H1 (cell line): ENCODE measurements at regions not wholly inside any gene's neighbourhood (a gene's known extent, or its start where the extent isn't known, plus 50 kb on each side); places are given as distances from the start of the nearest gene placed in this dataset.

Experiments used
- CTCF ChIA-PET: fragments of 300-600 bp; sonication (Branson Sonifier 250); formaldehyde crosslinking; loops from one replicate; lab custom pipeline; 2021; ENCODE audit not compliant: partially characterized antibody; lab: Charles Lee
- POLR2A ChIA-PET: fragments of 300-600 bp; sonication (Branson Sonifier 250); formaldehyde crosslinking; loops from one replicate; lab custom pipeline; 2021; ENCODE audit warnings: inconsistent platforms; ENCODE audit not compliant: partially characterized antibody; lab: Charles Lee
- DNase-seq, 2 experiments: peaks; one replicate each; pipeline versions ENCODE4 v3.0.0 to v3.0.0-alpha.2; 2010 to 2022; ENCODE audit warnings: low spot score in 2 of 2, low read depth in 1 of 2, mixed read lengths in 1 of 2
- FAIRE-seq: peaks from 2 replicates; lab custom pipeline; 2011; peaks lifted over from hg19 to GRCh38; lab: Jason Lieb, UNC
- H2AFZ ChIP-seq: 2 replicates; pipeline ENCODE4 v1.8.1; 2012; ENCODE audit warnings: low read length, inconsistent platforms
- H2AK5ac ChIP-seq: 2 replicates; pipeline ENCODE4 v1.6.1; 2013; ENCODE audit warnings: low read depth, low read length
- H2BK120ac ChIP-seq: replicated peaks from 2 replicates; pipeline ENCODE3; 2013; ENCODE audit warnings: low read depth, low read length, inconsistent platforms
- H2BK12ac ChIP-seq: 2 replicates; pipeline ENCODE4 v1.6.1; 2013; ENCODE audit warnings: low read depth, low read length
- H2BK15ac ChIP-seq: 2 replicates; pipeline ENCODE4 v1.6.1; 2013; ENCODE audit warnings: low read length
- H2BK20ac ChIP-seq: 2 replicates; pipeline ENCODE4 v1.6.1; 2013; ENCODE audit warnings: low read length
- H2BK5ac ChIP-seq: 2 replicates; pipeline ENCODE4 v1.6.1; 2013; ENCODE audit warnings: low read depth, low read length
- H3K14ac ChIP-seq: 2 replicates; pipeline ENCODE4 v1.6.1; 2013; ENCODE audit warnings: inconsistent platforms; ENCODE audit not compliant: insufficient read length
- H3K18ac ChIP-seq: 2 replicates; pipeline ENCODE4 v1.6.1; 2013; ENCODE audit warnings: low read length; ENCODE audit errors: extremely low read depth
- H3K23ac ChIP-seq: 2 replicates; pipeline ENCODE4 v1.6.1; 2013; ENCODE audit warnings: inconsistent platforms; ENCODE audit not compliant: insufficient read length
- H3K23me2 ChIP-seq: 2 replicates; pipeline ENCODE4 v1.6.1; 2013; ENCODE audit warnings: low read depth, low read length
- H3K27ac ChIP-seq: 2 replicates; pipeline ENCODE4 v1.6.1; 2011; ENCODE audit warnings: low read depth, low read length, inconsistent platforms
- H3K27me3 ChIP-seq, 4 experiments: replicated peaks in 1 of 4; 1 replicate in 1 of 4; 2 replicates in 3 of 4; pipeline versions ENCODE4 v1.6.1 to v1.8.1; 2011 to 2013; ENCODE audit warnings: low read length in 3 of 4, mild to moderate bottlenecking in 3 of 4, inconsistent platforms in 2 of 4, mixed read lengths in 2 of 4, moderate library complexity in 1 of 4; ENCODE audit not compliant: control insufficient read depth in 3 of 4, insufficient read depth in 3 of 4; ENCODE audit errors: extremely low read depth in 1 of 4
- H3K36me3 ChIP-seq, 4 experiments: 2 replicates each; pipeline versions ENCODE4 v1.6.1 to v1.8.1; 2011 to 2013; ENCODE audit warnings: mild to moderate bottlenecking in 4 of 4, low read length in 3 of 4, moderate library complexity in 2 of 4, control low read depth in 1 of 4, inconsistent platforms in 1 of 4; ENCODE audit not compliant: insufficient read depth in 4 of 4, control insufficient read depth in 2 of 4
- H3K4ac ChIP-seq: replicated peaks from 2 replicates; pipeline ENCODE3; 2013; ENCODE audit warnings: low read length, low read depth, mixed read lengths, inconsistent platforms; ENCODE audit not compliant: insufficient read length
- H3K4me1 ChIP-seq, 4 experiments: replicated peaks in 1 of 4; 1 replicate in 1 of 4; 2 replicates in 3 of 4; pipeline versions ENCODE4 v1.6.1 to v1.8.1; 2011 to 2013; ENCODE audit warnings: low read length in 3 of 4, inconsistent platforms in 2 of 4, mixed read lengths in 1 of 4; ENCODE audit not compliant: insufficient read depth in 4 of 4, control insufficient read depth in 3 of 4
- H3K4me2 ChIP-seq, 2 experiments: 2 replicates each; pipeline versions ENCODE4 v1.6.1 to v1.8.1; 2011 to 2013; ENCODE audit warnings: low read depth in 2 of 2, low read length in 2 of 2, control low read depth in 1 of 2, inconsistent platforms in 1 of 2, mild to moderate bottlenecking in 1 of 2; ENCODE audit not compliant: insufficient read depth in 1 of 2
- H3K4me3 ChIP-seq, 4 experiments: fragments of 200-600, 300-600 bp in 1 of 4; sonication (generic), shearing (Covaris generic), sonication (Bioruptor Twin) in 1 of 4; 2 replicates each; pipeline versions ENCODE4 v1.5.1 to v1.8.1; 2011 to 2016; ENCODE audit warnings: low read length in 4 of 4, low read depth in 3 of 4, control low read depth in 2 of 4, inconsistent platforms in 2 of 4, mild to moderate bottlenecking in 2 of 4, mixed read lengths in 1 of 4, moderate library complexity in 1 of 4; ENCODE audit not compliant: insufficient read depth in 2 of 4; ENCODE audit errors: extremely low read depth in 1 of 4
- H3K56ac ChIP-seq: replicated peaks from 2 replicates; pipeline ENCODE3; 2013; ENCODE audit warnings: low read depth, mild to moderate bottlenecking, mixed read lengths, low read length, inconsistent platforms; ENCODE audit not compliant: insufficient read length
- H3K79me1 ChIP-seq: 2 replicates; pipeline ENCODE4 v1.6.1; 2013; ENCODE audit warnings: low read depth, low read length, control low read depth
- H3K79me2 ChIP-seq, 2 experiments: 2 replicates each; pipeline versions ENCODE4 v1.6.1 to v1.8.1; 2012 to 2013; ENCODE audit warnings: low read length in 2 of 2, mild to moderate bottlenecking in 2 of 2, inconsistent platforms in 1 of 2; ENCODE audit not compliant: insufficient read depth in 2 of 2, control insufficient read depth in 1 of 2
- H3K9ac ChIP-seq, 4 experiments: replicated peaks in 1 of 4; 1 replicate in 1 of 4; 2 replicates in 3 of 4; pipeline versions ENCODE4 v1.6.1 to v1.8.1; 2011 to 2013; ENCODE audit warnings: low read depth in 3 of 4, low read length in 3 of 4, control low read depth in 2 of 4, mild to moderate bottlenecking in 2 of 4, moderate library complexity in 2 of 4, inconsistent platforms in 1 of 4; ENCODE audit errors: extremely low read depth in 1 of 4
- H3K9me3 ChIP-seq, 2 experiments: 2 replicates each; pipeline versions ENCODE4 v1.6.1 to v1.8.1; 2012 to 2013; ENCODE audit warnings: mild to moderate bottlenecking in 2 of 2, moderate library complexity in 2 of 2, control low read depth in 1 of 2, inconsistent platforms in 1 of 2, low read depth in 1 of 2, low read length in 1 of 2, mixed read lengths in 1 of 2; ENCODE audit not compliant: insufficient read depth in 2 of 2
- H4K20me1 ChIP-seq, 2 experiments: replicated peaks in 1 of 2; 2 replicates each; pipeline versions ENCODE3 to v1.8.1; 2011 to 2013; ENCODE audit warnings: inconsistent platforms in 2 of 2, low read length in 2 of 2, mild to moderate bottlenecking in 1 of 2; ENCODE audit not compliant: insufficient read depth in 2 of 2, control insufficient read depth in 1 of 2
- H4K5ac ChIP-seq: 2 replicates; pipeline ENCODE4 v1.6.1; 2013; ENCODE audit warnings: low read length, low read depth, mixed read lengths, inconsistent platforms; ENCODE audit not compliant: insufficient read length
- H4K8ac ChIP-seq: 2 replicates; pipeline ENCODE4 v1.8.0; 2013; ENCODE audit warnings: mild to moderate bottlenecking, moderate library complexity, low read length, inconsistent platforms; ENCODE audit not compliant: insufficient read depth; ENCODE audit errors: extremely low read depth
- H4K91ac ChIP-seq: replicated peaks from 2 replicates; pipeline ENCODE3; 2013; ENCODE audit warnings: low read length, mixed read lengths, inconsistent platforms; ENCODE audit not compliant: insufficient read length
- CHD1 ChIP-seq: IDR thresholded peaks from 2 replicates; pipeline ENCODE4 v1.6.1; 2012; ENCODE audit warnings: low read depth, low read length, improper control_type of control experiment
- CREB1 ChIP-seq: IDR thresholded peaks from 2 replicates; pipeline ENCODE4 v1.6.1; 2012; ENCODE audit warnings: inconsistent platforms
- CTBP2 ChIP-seq: IDR thresholded peaks from 2 replicates; pipeline ENCODE4 v1.7.0; 2011; ENCODE audit warnings: borderline replicate concordance, mild to moderate bottlenecking, moderate library complexity, mixed read lengths, low read length; ENCODE audit not compliant: insufficient read depth, insufficient read length
- FOSL1 ChIP-seq: IDR thresholded peaks from 2 replicates; pipeline ENCODE4 v1.6.1; 2011; ENCODE audit warnings: mild to moderate bottlenecking, low read depth, low read length, moderate library complexity; ENCODE audit not compliant: insufficient read depth
- HDAC2 ChIP-seq, 2 experiments: fragments of 300-600 bp in 1 of 2; sonication (generic) in 1 of 2; IDR thresholded peaks; 2 replicates each; pipeline ENCODE4 v1.6.1; 2011 to 2012; ENCODE audit warnings: low read depth in 2 of 2, low read length in 2 of 2, mild to moderate bottlenecking in 2 of 2, moderate library complexity in 2 of 2, borderline replicate concordance in 1 of 2, inconsistent platforms in 1 of 2
- KDM4A ChIP-seq: IDR thresholded peaks from one replicate; pipeline ENCODE4 v1.7.1; 2012; ENCODE audit warnings: low read depth, mild to moderate bottlenecking, moderate library complexity, low read length, inconsistent platforms; ENCODE audit not compliant: severe bottlenecking
- POLR2AphosphoS5 ChIP-seq: IDR thresholded peaks from 2 replicates; pipeline ENCODE4 v1.6.1; 2011; ENCODE audit warnings: low read depth, low read length
- SIN3A ChIP-seq, 2 experiments: IDR thresholded peaks in 1 of 2; conservative IDR thresholded peaks in 1 of 2; 2 replicates each; pipeline ENCODE4 v1.6.1; 2011 to 2012; ENCODE audit warnings: low read length in 2 of 2, improper control_type of control experiment in 1 of 2, low read depth in 1 of 2, mild to moderate bottlenecking in 1 of 2
- SIX5 ChIP-seq: IDR thresholded peaks from 2 replicates; pipeline ENCODE4 v1.6.1; 2011; ENCODE audit warnings: mild to moderate bottlenecking, low read depth, low read length
- SP1 ChIP-seq: IDR thresholded peaks from 2 replicates; pipeline ENCODE4 v1.6.1; 2011; ENCODE audit warnings: low read depth, low read length
- SRF ChIP-seq: IDR thresholded peaks from 2 replicates; pipeline ENCODE4 v1.6.1; 2011; ENCODE audit warnings: mild to moderate bottlenecking, low read depth, low read length, moderate library complexity
- SUZ12 ChIP-seq: fragments of 200-600 bp; sonication (generic); IDR thresholded peaks from 2 replicates; pipeline ENCODE4 v1.6.1; 2012; ENCODE audit warnings: mild to moderate bottlenecking, inconsistent platforms, low read length, moderate library complexity, mixed read lengths
- TAF1 ChIP-seq: IDR thresholded peaks from 2 replicates; pipeline ENCODE4 v1.6.1; 2011; ENCODE audit warnings: mild to moderate bottlenecking, low read depth, low read length
- TCF12 ChIP-seq: IDR thresholded peaks from 2 replicates; pipeline ENCODE4 v1.6.1; 2011; ENCODE audit warnings: low read depth, mild to moderate bottlenecking, low read length
- TEAD4 ChIP-seq: IDR thresholded peaks from 2 replicates; pipeline ENCODE4 v1.6.1; 2012; ENCODE audit warnings: low read depth, low read length, inconsistent platforms, mixed read lengths
- YY1 ChIP-seq: IDR thresholded peaks from 2 replicates; pipeline ENCODE4 v1.6.1; 2011; ENCODE audit warnings: low read depth, mild to moderate bottlenecking, low read length
- WGBS, 2 experiments: shearing (Covaris generic) in 1 of 2; methylation state at CpG; one replicate each; pipeline versions ENCODE4 v1.1.6 to v1.1.7; 2013 to 2015; ENCODE audit warnings: low lambda C conversion rate in 2 of 2, mixed read lengths in 2 of 2, inconsistent platforms in 1 of 2, low coverage in 1 of 2, missing lambda C conversion rate in 1 of 2; ENCODE audit not compliant: insufficient replicate concordance in 2 of 2, insufficient coverage in 1 of 2, insufficient read length in 1 of 2; ENCODE audit errors: extremely low coverage in 1 of 2, missing lambda C conversion rate in 1 of 2; 5-methylcytosine and 5-hydroxymethylcytosine counted together

DNA sequence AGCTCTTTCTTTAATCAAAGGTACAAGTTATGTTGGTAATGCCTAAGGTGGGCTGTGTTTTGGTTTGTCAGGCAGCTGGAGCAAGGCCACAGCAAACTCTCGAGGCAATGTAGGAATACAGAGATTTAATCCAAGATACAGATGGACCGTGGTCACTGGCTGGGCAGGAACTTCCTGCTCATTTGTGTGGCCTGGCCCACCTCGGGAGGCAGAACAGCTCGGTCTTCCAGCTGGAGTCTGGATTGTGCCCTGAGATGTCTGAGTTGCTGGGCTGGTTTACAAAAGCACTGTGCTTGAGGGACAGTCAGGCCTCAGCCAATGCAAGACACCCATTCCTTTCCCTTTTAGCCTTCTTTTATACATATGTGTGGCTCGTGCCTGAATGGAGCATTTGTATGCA lies 506.1 kb upstream of the SALL3 start:
- H3K9ac ChIP-seq, result no peak overlapping the region
- no peak overlapping the region for H3K4me3 ChIP-seq
- no peak overlapping the region for H4K91ac ChIP-seq
- H3K23me2 ChIP-seq, result no peaks in the 10 kb centered on the region
- H4K20me1 ChIP-seq, result no peaks in the 10 kb centered on the region
- H4K8ac ChIP-seq, result no peak overlapping the region
- H3K36me3 ChIP-seq, result no peaks in the 10 kb centered on the region
- H3K79me2 ChIP-seq, result no peaks in the 10 kb centered on the region
- H3K56ac ChIP-seq, result no peak overlapping the region
- FAIRE-seq (no peak), DNase-seq (no peak)
- H2BK20ac ChIP-seq, result no peak overlapping the region
- no peak overlapping the region for H3K23ac ChIP-seq
- H2AFZ ChIP-seq, result no peak overlapping the region
- H3K4ac ChIP-seq, result no peak overlapping the region
- H2BK120ac ChIP-seq, result no peak overlapping the region
- H2BK12ac ChIP-seq, result no peak overlapping the region
- H4K5ac ChIP-seq, result no peak overlapping the region
- no peak overlapping the region for H3K27ac ChIP-seq
- no peaks in the 10 kb centered on the region for H3K79me1 ChIP-seq
- WGBS, 2 experiments, result 90% methylated on average over 5 of the region's 5 CpGs; no CpG with 5 or more reads in 1 of the 2 experiments
- H3K4me2 ChIP-seq, result no peak overlapping the region
- no peak overlapping the region for H2BK5ac ChIP-seq
- no peak overlapping the region for H2AK5ac ChIP-seq
- H2BK15ac ChIP-seq, result no peak overlapping the region
- H3K27me3 ChIP-seq, result no peaks in the 10 kb centered on the region; a peak in 2 of 7 replicates
- H3K14ac ChIP-seq, result no peak overlapping the region
- POLR2A ChIA-PET, result no interaction called here
- CTCF ChIA-PET, result no interaction called here
- no peak overlapping the region for H3K18ac ChIP-seq
- no peaks in the 10 kb centered on the region for H3K4me1 ChIP-seq
- no peaks in the 10 kb centered on the region; a peak in 2 of 4 replicates for H3K9me3 ChIP-seq
- TF ChIP-seq SP1 (no peak), CTBP2 (no peak), CHD1 (no peak), SIX5 (no peak), TCF12 (no peak), SRF (no peak), FOSL1 (no peak), TEAD4 (no peak), POLR2AphosphoS5 (no peak), TAF1 (no peak), SUZ12 (no peak), CREB1 (no peak), SIN3A (conservative IDR thresholded peaks at IDR 0.05 in 1 of 2, IDR thresholded peaks at IDR 0.05 in 1 of 2; ENCODE audit: low read depth in 1 of 2, low read length in 2 of 2) (no peak), HDAC2 (IDR thresholded peaks at IDR 0.05; ENCODE audit: borderline replicate concordance in 1 of 2, low read depth in 2 of 2, low read length in 2 of 2) (no peak), KDM4A (no peak), YY1 (no peak)
